GM23338 (cell line): ENCODE measurements at regions not wholly inside any gene's neighbourhood (a gene's known extent, or its start where the extent isn't known, plus 50 kb on each side); places are given as distances from the start of the nearest gene placed in this dataset.

ENCODE experiments used
- ATAC-seq: fragments of 200-7000 bp; cut with Tn5 transposase; 3 replicates; pipeline ENCODE4 v1.9.1; 2020
- DNase-seq: peaks from one replicate; pipeline ENCODE4 v3.0.0-alpha.2; 2015; ENCODE audit warnings: low spot score
- H2AFZ ChIP-seq: fragments of 200-600 bp; sonication (generic); 2 replicates; pipeline ENCODE4 v1.8.0; 2016; ENCODE audit warnings: antibody characterized with exemption, mild to moderate bottlenecking, moderate library complexity
- H3F3A ChIP-seq: fragments of 200-600 bp; sonication (generic); replicated peaks from 2 replicates; pipeline ENCODE4 v1.8.0; 2017; ENCODE audit warnings: antibody characterized with exemption, mixed run types, low read depth
- H3K27ac ChIP-seq: fragments of 200-600 bp; sonication (generic); 2 replicates; pipeline ENCODE4 v1.6.1; 2016; ENCODE audit warnings: low read depth
- H3K27me3 ChIP-seq: fragments of 200-600 bp; sonication (generic); 2 replicates; pipeline ENCODE4 v1.8.0; 2016; ENCODE audit warnings: mild to moderate bottlenecking, mixed run types, moderate library complexity; ENCODE audit not compliant: insufficient read depth
- H3K36me3 ChIP-seq: fragments of 200-600 bp; sonication (generic); 2 replicates; pipeline ENCODE4 v1.8.0; 2016; ENCODE audit warnings: mild to moderate bottlenecking; ENCODE audit not compliant: insufficient read depth
- H3K4me1 ChIP-seq: fragments of 200-600 bp; sonication (generic); 2 replicates; pipeline ENCODE4 v1.8.0; 2016; ENCODE audit warnings: mild to moderate bottlenecking, moderate library complexity; ENCODE audit not compliant: insufficient read depth
- H3K4me2 ChIP-seq: fragments of 200-600 bp; sonication (generic); 2 replicates; pipeline ENCODE4 v1.7.1; 2017; ENCODE audit warnings: mixed run types
- H3K4me3 ChIP-seq: fragments of 200-600 bp; sonication (generic); 2 replicates; pipeline ENCODE4 v1.6.1; 2016; ENCODE audit warnings: mixed run types
- H3K79me2 ChIP-seq: fragments of 200-600 bp; sonication (generic); replicated peaks from 2 replicates; pipeline ENCODE4 v1.8.0; 2017; ENCODE audit warnings: mild to moderate bottlenecking; ENCODE audit not compliant: insufficient read depth
- H3K9me2 ChIP-seq: fragments of 200-600 bp; sonication (generic); 2 replicates; pipeline ENCODE4 v1.8.0; 2017; ENCODE audit not compliant: insufficient read depth
- H4K20me1 ChIP-seq: fragments of 200-600 bp; sonication (generic); replicated peaks from 2 replicates; pipeline ENCODE4 v1.8.0; 2017; ENCODE audit warnings: mild to moderate bottlenecking; ENCODE audit not compliant: insufficient read depth
- H3K27ac Mint-ChIP-seq: 2 replicates; pipeline ENCODE4 v1.8.0; 2020; ENCODE audit warnings: inconsistent platforms, mild to moderate bottlenecking, moderate library complexity, mixed read lengths
- H3K27me3 Mint-ChIP-seq: 3 replicates; pipeline ENCODE4 v1.8.0; 2022; ENCODE audit warnings: low read depth, mild to moderate bottlenecking, moderate library complexity, mixed read lengths, inconsistent platforms; ENCODE audit not compliant: insufficient read depth, poor library complexity
- H3K36me3 Mint-ChIP-seq: 3 replicates; pipeline ENCODE4 v1.8.0; 2021; ENCODE audit warnings: low read depth, mild to moderate bottlenecking, inconsistent platforms, moderate library complexity, mixed read lengths
- H3K4me1 Mint-ChIP-seq: 3 replicates; pipeline ENCODE4 v1.8.0; 2020; ENCODE audit warnings: mild to moderate bottlenecking, inconsistent platforms, mixed read lengths
- H3K4me3 Mint-ChIP-seq: 3 replicates; pipeline ENCODE4 v1.8.0; 2021; ENCODE audit warnings: moderate library complexity, mild to moderate bottlenecking, inconsistent platforms, mixed read lengths
- H3K9me3 Mint-ChIP-seq: 3 replicates; pipeline ENCODE4 v1.8.0; 2020; ENCODE audit warnings: moderate library complexity, mild to moderate bottlenecking, inconsistent platforms, mixed read lengths
- EZH2phosphoT487 ChIP-seq: fragments of 200-600 bp; sonication (generic); IDR thresholded peaks from one replicate; pipeline ENCODE4 v1.8.1; 2018; ENCODE audit warnings: antibody characterized with exemption; ENCODE audit not compliant: unreplicated experiment
- STAT1 ChIP-seq: IDR thresholded peaks from one replicate; pipeline ENCODE4 v1.6.1; 2016; ENCODE audit warnings: antibody characterized with exemption; ENCODE audit not compliant: unreplicated experiment
- ZNF114 ChIP-seq: fragments of 250-450 bp; sonication (Bioruptor Pico); IDR thresholded peaks from 2 replicates; pipeline ENCODE4 v1.5.0; 2020; ENCODE audit warnings: mild to moderate bottlenecking, moderate library complexity
- TF ChIP-seq, protein P1 (sequence below): IDR thresholded peaks from one replicate; pipeline ENCODE4 v1.6.1; 2018; ENCODE audit warnings: antibody characterized with exemption; ENCODE audit not compliant: unreplicated experiment
- TF ChIP-seq, protein P2 (sequence below): IDR thresholded peaks from 2 replicates; pipeline ENCODE4 v1.6.1; 2016; ENCODE audit warnings: antibody characterized with exemption
- TF ChIP-seq, protein P3 (sequence below), 2 experiments: fragments of 200-600 bp in 1 of 2; sonication (generic) in 1 of 2; conservative IDR thresholded peaks; 2 replicates each; pipeline versions ENCODE4 v1.5.1 to v1.6.1; 2016 to 2017; ENCODE audit warnings: antibody characterized with exemption in 2 of 2, low read depth in 2 of 2, mild to moderate bottlenecking in 2 of 2, moderate library complexity in 1 of 2

DNA sequence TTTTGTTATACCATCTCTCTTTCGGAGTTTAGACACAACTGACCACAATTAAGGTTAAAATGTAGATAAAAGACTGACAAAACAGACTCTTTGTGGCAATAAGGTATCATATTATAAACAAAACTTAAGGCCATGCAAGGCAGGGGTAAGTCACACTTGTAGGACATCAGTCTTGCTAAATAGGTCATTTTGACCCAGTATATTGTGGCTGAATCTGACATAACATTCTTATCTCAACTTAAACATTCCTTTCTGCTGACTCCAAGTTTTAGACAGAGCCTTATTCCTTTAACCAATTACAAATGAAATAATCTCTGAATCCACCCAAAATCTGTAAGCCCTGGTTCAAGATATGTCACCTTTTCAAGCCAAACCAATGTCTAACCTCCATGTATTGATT lies 733.4 kb upstream of the B3GALT2 start:
- ATAC-seq, result no peak
- H3K4me1 Mint-ChIP-seq, result peaks cover 14% of the 10 kb centered on the region; the same call in 2 of the 3 replicates
- H3K9me3 Mint-ChIP-seq, result peaks cover 3% of the 10 kb centered on the region; the same call in 2 of the 3 replicates

More for the DNA sequence above, 733.4 kb upstream of the B3GALT2 start:
- peaks cover 8% of the 10 kb centered on the region; the same call in 1 of the 2 replicates for H3K4me1 ChIP-seq
- H2AFZ ChIP-seq, result no peak overlapping the region
- H3K36me3 Mint-ChIP-seq, result peaks cover 5% of the 10 kb centered on the region; the same call in 1 of the 3 replicates
- no peak overlapping the region for H3K4me3 Mint-ChIP-seq
- no peak for DNase-seq
- TF ChIP-seq ZNF114 (CRISPR knock-in tag) (no peak), EZH2phosphoT487 (no peak), STAT1 (no peak)
- TF ChIP-seq, protein P1, sequence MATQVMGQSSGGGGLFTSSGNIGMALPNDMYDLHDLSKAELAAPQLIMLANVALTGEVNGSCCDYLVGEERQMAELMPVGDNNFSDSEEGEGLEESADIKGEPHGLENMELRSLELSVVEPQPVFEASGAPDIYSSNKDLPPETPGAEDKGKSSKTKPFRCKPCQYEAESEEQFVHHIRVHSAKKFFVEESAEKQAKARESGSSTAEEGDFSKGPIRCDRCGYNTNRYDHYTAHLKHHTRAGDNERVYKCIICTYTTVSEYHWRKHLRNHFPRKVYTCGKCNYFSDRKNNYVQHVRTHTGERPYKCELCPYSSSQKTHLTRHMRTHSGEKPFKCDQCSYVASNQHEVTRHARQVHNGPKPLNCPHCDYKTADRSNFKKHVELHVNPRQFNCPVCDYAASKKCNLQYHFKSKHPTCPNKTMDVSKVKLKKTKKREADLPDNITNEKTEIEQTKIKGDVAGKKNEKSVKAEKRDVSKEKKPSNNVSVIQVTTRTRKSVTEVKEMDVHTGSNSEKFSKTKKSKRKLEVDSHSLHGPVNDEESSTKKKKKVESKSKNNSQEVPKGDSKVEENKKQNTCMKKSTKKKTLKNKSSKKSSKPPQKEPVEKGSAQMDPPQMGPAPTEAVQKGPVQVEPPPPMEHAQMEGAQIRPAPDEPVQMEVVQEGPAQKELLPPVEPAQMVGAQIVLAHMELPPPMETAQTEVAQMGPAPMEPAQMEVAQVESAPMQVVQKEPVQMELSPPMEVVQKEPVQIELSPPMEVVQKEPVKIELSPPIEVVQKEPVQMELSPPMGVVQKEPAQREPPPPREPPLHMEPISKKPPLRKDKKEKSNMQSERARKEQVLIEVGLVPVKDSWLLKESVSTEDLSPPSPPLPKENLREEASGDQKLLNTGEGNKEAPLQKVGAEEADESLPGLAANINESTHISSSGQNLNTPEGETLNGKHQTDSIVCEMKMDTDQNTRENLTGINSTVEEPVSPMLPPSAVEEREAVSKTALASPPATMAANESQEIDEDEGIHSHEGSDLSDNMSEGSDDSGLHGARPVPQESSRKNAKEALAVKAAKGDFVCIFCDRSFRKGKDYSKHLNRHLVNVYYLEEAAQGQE, result no peak
- TF ChIP-seq, protein P2, sequence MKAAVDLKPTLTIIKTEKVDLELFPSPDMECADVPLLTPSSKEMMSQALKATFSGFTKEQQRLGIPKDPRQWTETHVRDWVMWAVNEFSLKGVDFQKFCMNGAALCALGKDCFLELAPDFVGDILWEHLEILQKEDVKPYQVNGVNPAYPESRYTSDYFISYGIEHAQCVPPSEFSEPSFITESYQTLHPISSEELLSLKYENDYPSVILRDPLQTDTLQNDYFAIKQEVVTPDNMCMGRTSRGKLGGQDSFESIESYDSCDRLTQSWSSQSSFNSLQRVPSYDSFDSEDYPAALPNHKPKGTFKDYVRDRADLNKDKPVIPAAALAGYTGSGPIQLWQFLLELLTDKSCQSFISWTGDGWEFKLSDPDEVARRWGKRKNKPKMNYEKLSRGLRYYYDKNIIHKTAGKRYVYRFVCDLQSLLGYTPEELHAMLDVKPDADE, result no peak
- TF ChIP-seq, protein P3, sequence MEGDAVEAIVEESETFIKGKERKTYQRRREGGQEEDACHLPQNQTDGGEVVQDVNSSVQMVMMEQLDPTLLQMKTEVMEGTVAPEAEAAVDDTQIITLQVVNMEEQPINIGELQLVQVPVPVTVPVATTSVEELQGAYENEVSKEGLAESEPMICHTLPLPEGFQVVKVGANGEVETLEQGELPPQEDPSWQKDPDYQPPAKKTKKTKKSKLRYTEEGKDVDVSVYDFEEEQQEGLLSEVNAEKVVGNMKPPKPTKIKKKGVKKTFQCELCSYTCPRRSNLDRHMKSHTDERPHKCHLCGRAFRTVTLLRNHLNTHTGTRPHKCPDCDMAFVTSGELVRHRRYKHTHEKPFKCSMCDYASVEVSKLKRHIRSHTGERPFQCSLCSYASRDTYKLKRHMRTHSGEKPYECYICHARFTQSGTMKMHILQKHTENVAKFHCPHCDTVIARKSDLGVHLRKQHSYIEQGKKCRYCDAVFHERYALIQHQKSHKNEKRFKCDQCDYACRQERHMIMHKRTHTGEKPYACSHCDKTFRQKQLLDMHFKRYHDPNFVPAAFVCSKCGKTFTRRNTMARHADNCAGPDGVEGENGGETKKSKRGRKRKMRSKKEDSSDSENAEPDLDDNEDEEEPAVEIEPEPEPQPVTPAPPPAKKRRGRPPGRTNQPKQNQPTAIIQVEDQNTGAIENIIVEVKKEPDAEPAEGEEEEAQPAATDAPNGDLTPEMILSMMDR (conservative IDR thresholded peaks at IDR 0.05; ENCODE audit: low read depth in 2 of 2), result no peak
- H3K27ac ChIP-seq, result no peak overlapping the region
- H3K4me3 ChIP-seq, result no peak overlapping the region
- H3K27me3 Mint-ChIP-seq, result no peaks in the 10 kb centered on the region
- no peaks in the 10 kb centered on the region for H3F3A ChIP-seq
- no peaks in the 10 kb centered on the region for H3K9me2 ChIP-seq
- H3K36me3 ChIP-seq, result peaks cover 6% of the 10 kb centered on the region; the same call in 1 of the 2 replicates
- no peaks in the 10 kb centered on the region for H4K20me1 ChIP-seq
- no peaks in the 10 kb centered on the region for H3K79me2 ChIP-seq
- no peak overlapping the region for H3K27ac Mint-ChIP-seq
- H3K4me2 ChIP-seq, result no peak overlapping the region
- no peaks in the 10 kb centered on the region for H3K27me3 ChIP-seq
